Loucy (cell line): ENCODE measurements at regions not wholly inside any gene's neighbourhood (a gene's known extent, or its start where the extent isn't known, plus 50 kb on each side); places are given as distances from the start of the nearest gene placed in this dataset.

ENCODE experiments used
- H2AFZ ChIP-seq: fragments of 200-600 bp; sonication (generic); 2 replicates; pipeline ENCODE4 v1.6.0; 2016; ENCODE audit warnings: antibody characterized with exemption, mild to moderate bottlenecking, low read length, moderate library complexity
- H3F3A ChIP-seq: fragments of 200-600 bp; 2 replicates; pipeline ENCODE4 v1.6.0; 2016; ENCODE audit warnings: antibody characterized with exemption, low read depth, mild to moderate bottlenecking
- H3K27me3 ChIP-seq: fragments of 200-600 bp; sonication (generic); 2 replicates; pipeline ENCODE4 v1.6.1; 2014; ENCODE audit warnings: low read length, mild to moderate bottlenecking; ENCODE audit not compliant: insufficient read depth, poor library complexity, severe bottlenecking
- H3K36me3 ChIP-seq: fragments of 200-600 bp; sonication (generic); 2 replicates; pipeline ENCODE4 v1.6.1; 2016; ENCODE audit warnings: low read length; ENCODE audit not compliant: insufficient read depth
- H3K4me1 ChIP-seq: fragments of 200-600 bp; sonication (generic); 2 replicates; pipeline ENCODE4 v1.5.1; 2014; ENCODE audit warnings: low read length, mild to moderate bottlenecking; ENCODE audit not compliant: insufficient read depth, poor library complexity, severe bottlenecking
- H3K4me2 ChIP-seq: fragments of 200-600 bp; sonication (generic); 2 replicates; pipeline ENCODE4 v1.6.0; 2014; ENCODE audit warnings: antibody characterized with exemption, low read length, low read depth, mild to moderate bottlenecking; ENCODE audit not compliant: poor library complexity, severe bottlenecking
- H3K4me3 ChIP-seq: fragments of 200-600 bp; sonication (generic); 2 replicates; pipeline ENCODE4 v1.5.1; 2014; ENCODE audit warnings: low read length, mild to moderate bottlenecking, mixed read lengths; ENCODE audit not compliant: poor library complexity, severe bottlenecking
- H3K79me2 ChIP-seq: fragments of 200-600 bp; sonication (generic); 2 replicates; pipeline ENCODE4 v1.6.1; 2014; ENCODE audit warnings: low read length; ENCODE audit not compliant: insufficient read depth
- H3K9ac ChIP-seq: fragments of 200-600 bp; sonication (generic); 2 replicates; pipeline ENCODE4 v1.6.0; 2014; ENCODE audit warnings: mild to moderate bottlenecking, low read depth, low read length, moderate library complexity; ENCODE audit not compliant: poor library complexity, severe bottlenecking
- H3K9me2 ChIP-seq: fragments of 200-600 bp; sonication (generic); replicated peaks from 2 replicates; pipeline ENCODE4 v1.6.1; 2016; ENCODE audit warnings: low read depth, low read length, mixed read lengths
- H3K9me3 ChIP-seq: fragments of 200-600 bp; sonication (generic); 2 replicates; pipeline ENCODE4 v1.6.1; 2014; ENCODE audit warnings: mild to moderate bottlenecking, antibody characterized with exemption, low read length, low read depth; ENCODE audit not compliant: insufficient read depth
- H4K20me1 ChIP-seq: fragments of 200-600 bp; sonication (generic); 2 replicates; pipeline ENCODE4 v1.6.0; 2014; ENCODE audit warnings: antibody characterized with exemption, low read length, mild to moderate bottlenecking; ENCODE audit not compliant: insufficient read depth, poor library complexity, severe bottlenecking
- CTCF ChIP-seq: fragments of 200-600 bp; sonication (generic); conservative IDR thresholded peaks from 2 replicates; pipeline ENCODE4 v1.5.1; 2014; ENCODE audit warnings: mild to moderate bottlenecking, antibody characterized with exemption, low read length
- EZH2phosphoT487 ChIP-seq: fragments of 200-600 bp; IDR thresholded peaks from 2 replicates; pipeline ENCODE4 v1.6.1; 2018; ENCODE audit warnings: antibody characterized with exemption, mild to moderate bottlenecking, moderate library complexity, borderline replicate concordance

DNA sequence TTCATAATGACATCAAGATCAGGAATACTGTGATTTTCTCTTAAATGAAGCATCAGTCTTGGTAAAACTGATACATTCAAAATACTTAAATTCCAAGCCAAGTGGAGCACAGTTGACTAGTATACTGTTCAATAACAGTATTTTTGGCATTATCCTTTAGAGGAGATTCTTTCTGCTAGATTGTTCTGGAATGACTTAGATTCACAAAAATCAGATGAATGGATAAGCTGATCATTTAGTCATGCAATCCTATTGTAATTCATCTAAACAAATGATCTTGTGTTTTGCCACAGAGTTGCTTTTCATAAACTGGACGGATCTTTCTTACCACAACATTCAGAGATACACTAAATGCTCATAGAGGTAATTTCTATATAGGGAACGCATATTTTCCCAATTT, 232.0 kb downstream of the CXXC4 start:
- no peaks in the 10 kb centered on the region for H3K36me3 ChIP-seq
- no peaks in the 10 kb centered on the region for H3K9me2 ChIP-seq
- no peaks in the 10 kb centered on the region for H3K4me1 ChIP-seq
- no peaks in the 10 kb centered on the region for H3K27me3 ChIP-seq
- H3K4me2 ChIP-seq = no peak overlapping the region
- no peaks in the 10 kb centered on the region for H4K20me1 ChIP-seq
- H3K79me2 ChIP-seq = no peaks in the 10 kb centered on the region
- no peak overlapping the region for H3K9ac ChIP-seq
- no peak overlapping the region for H3K4me3 ChIP-seq
- H3K9me3 ChIP-seq = 0 out of 2 replicates have a peak, but pooled peaks cover 3% of the 10 kb centered on the region
- TF ChIP-seq CTCF (no peak), EZH2phosphoT487 (no peak)
- no peaks in the 10 kb centered on the region for H3F3A ChIP-seq
- H2AFZ ChIP-seq = no peak overlapping the region

GRCh38 chr4:104248726-104249125, 246.0 kb downstream of the CXXC4 start:
- no peak overlapping the region for H3K9ac ChIP-seq
- no peak overlapping the region for H3K4me2 ChIP-seq
- H3K9me2 ChIP-seq = no peaks in the 10 kb centered on the region
- no peaks in the 10 kb centered on the region for H3F3A ChIP-seq
- H3K79me2 ChIP-seq = no peaks in the 10 kb centered on the region
- H3K27me3 ChIP-seq = no peaks in the 10 kb centered on the region
- no peaks in the 10 kb centered on the region for H3K4me1 ChIP-seq
- H3K36me3 ChIP-seq = no peaks in the 10 kb centered on the region
- H3K4me3 ChIP-seq = no peak overlapping the region
- TF ChIP-seq CTCF (no peak), EZH2phosphoT487 (no peak)
- H2AFZ ChIP-seq = no peak overlapping the region
- no peaks in the 10 kb centered on the region for H4K20me1 ChIP-seq
- no peaks in the 10 kb centered on the region; the same call in 1 of the 2 replicates for H3K9me3 ChIP-seq

GRCh38 chr4:104235967-104236366, 258.7 kb downstream of the CXXC4 start:
- no peak for TF ChIP-seq EZH2phosphoT487
- no peak for TF ChIP-seq CTCF

More at GRCh38 chr4:104235967-104236366, 258.7 kb downstream of the CXXC4 start:
- no peak overlapping the region for H3K4me3 ChIP-seq
- H4K20me1 ChIP-seq = no peaks in the 10 kb centered on the region
- no peaks in the 10 kb centered on the region for H3K9me2 ChIP-seq
- no peak overlapping the region for H3K4me2 ChIP-seq
- H3K27me3 ChIP-seq = no peaks in the 10 kb centered on the region
- H3F3A ChIP-seq = no peaks in the 10 kb centered on the region
- no peaks in the 10 kb centered on the region for H3K9me3 ChIP-seq
- no peaks in the 10 kb centered on the region for H3K36me3 ChIP-seq
- H2AFZ ChIP-seq = no peak overlapping the region
- no peaks in the 10 kb centered on the region for H3K79me2 ChIP-seq
- H3K4me1 ChIP-seq = no peaks in the 10 kb centered on the region
- no peak overlapping the region for H3K9ac ChIP-seq
